Keratinocyte (primary cell): ENCODE measurements at regions not wholly inside any gene's neighbourhood (a gene's known extent, or its start where the extent isn't known, plus 50 kb on each side); places are given as distances from the start of the nearest gene placed in this dataset.

Source experiments
- DNase-seq: peaks from one replicate; pipeline ENCODE4 v3.0.0-alpha.2; 2011; ENCODE audit warnings: low read depth, missing footprints, low spot score
- FAIRE-seq: peaks from 2 replicates; lab custom pipeline; 2011; peaks lifted over from hg19 to GRCh38; lab: Jason Lieb, UNC
- H2AFZ ChIP-seq: 2 replicates; pipeline ENCODE4 v1.6.0; 2012; ENCODE audit warnings: low read length, control low read depth, inconsistent platforms; ENCODE audit not compliant: control insufficient read depth
- H3K27ac ChIP-seq: 2 replicates; pipeline ENCODE4 v1.5.1; 2011; ENCODE audit warnings: low read length; ENCODE audit not compliant: control insufficient read depth, insufficient read depth
- H3K27me3 ChIP-seq: 3 replicates; pipeline ENCODE4 v1.6.0; 2011; ENCODE audit warnings: low read length; ENCODE audit not compliant: control insufficient read depth, insufficient read depth; ENCODE audit errors: extremely low read depth
- H3K36me3 ChIP-seq, 2 experiments: 2 replicates in 1 of 2; 3 replicates in 1 of 2; pipeline ENCODE4 v1.5.1; 2011; ENCODE audit warnings: low read length in 2 of 2, mild to moderate bottlenecking in 1 of 2; ENCODE audit not compliant: control insufficient read depth in 2 of 2, insufficient read depth in 2 of 2; ENCODE audit errors: extremely low read depth in 1 of 2
- H3K4me1 ChIP-seq: 3 replicates; pipeline ENCODE4 v1.5.1; 2011; ENCODE audit warnings: low read length; ENCODE audit not compliant: control insufficient read depth, insufficient read depth; ENCODE audit errors: extremely low read depth
- H3K4me2 ChIP-seq: 3 replicates; pipeline ENCODE4 v1.6.0; 2011; ENCODE audit warnings: low read depth, low read length; ENCODE audit not compliant: control insufficient read depth, insufficient read depth; ENCODE audit errors: extremely low read depth
- H3K4me3 ChIP-seq, 3 experiments: fragments of 200-600 bp in 1 of 3; sonication (generic) in 1 of 3; 2 replicates in 2 of 3; 3 replicates in 1 of 3; pipeline ENCODE4 v1.5.1; 2011 to 2016; ENCODE audit warnings: low read length in 3 of 3, mild to moderate bottlenecking in 3 of 3, control low read depth in 2 of 3, inconsistent platforms in 1 of 3, low read depth in 1 of 3, mixed read lengths in 1 of 3, mixed run types in 1 of 3, moderate library complexity in 1 of 3; ENCODE audit not compliant: control insufficient read depth in 2 of 3, insufficient read depth in 2 of 3; ENCODE audit errors: extremely low read depth in 1 of 3
- H3K79me2 ChIP-seq: 2 replicates; pipeline ENCODE4 v1.6.0; 2012; ENCODE audit warnings: low read length; ENCODE audit not compliant: control insufficient read depth, insufficient read depth
- H3K9ac ChIP-seq: 3 replicates; pipeline ENCODE4 v1.6.0; 2011; ENCODE audit warnings: low read length; ENCODE audit not compliant: control insufficient read depth, insufficient read depth; ENCODE audit errors: extremely low read depth
- H3K9me1 ChIP-seq: 3 replicates; pipeline ENCODE4 v1.6.0; 2011; ENCODE audit warnings: low read length; ENCODE audit not compliant: control insufficient read depth, insufficient read depth; ENCODE audit errors: extremely low read depth
- H3K9me3 ChIP-seq: 2 replicates; pipeline ENCODE4 v1.5.1; 2012; ENCODE audit warnings: low read depth, low read length; ENCODE audit not compliant: control insufficient read depth
- H4K20me1 ChIP-seq: 3 replicates; pipeline ENCODE4 v1.6.0; 2011; ENCODE audit warnings: low read length; ENCODE audit not compliant: control insufficient read depth, insufficient read depth; ENCODE audit errors: extremely low read depth
- EZH2 ChIP-seq: IDR thresholded peaks from one replicate; pipeline ENCODE4 v1.6.1; 2012; ENCODE audit warnings: inconsistent platforms, mild to moderate bottlenecking, low read length, moderate library complexity
- dilution Hi-C: fragments of 300-500 bp; cut with MboI; formaldehyde crosslinking; loops from one replicate; pipeline ENCODE4 v1.7.0; 2020; ENCODE audit warnings: low sequenced_read_pairs; ENCODE audit not compliant: extremely low pct_ligation_motif_present
- TF ChIP-seq, protein P1 (sequence below), 3 experiments: IDR thresholded peaks in 1 of 3; conservative IDR thresholded peaks in 1 of 3; optimal IDR thresholded peaks in 1 of 3; 2 replicates in 2 of 3; 3 replicates in 1 of 3; pipeline versions ENCODE3 to v1.5.1; 2011; ENCODE audit warnings: low read length in 3 of 3, mild to moderate bottlenecking in 3 of 3, moderate library complexity in 2 of 3, control low read depth in 1 of 3, inconsistent platforms in 1 of 3; ENCODE audit not compliant: insufficient read depth in 2 of 3; ENCODE audit errors: extremely low read depth in 1 of 3

DNA sequence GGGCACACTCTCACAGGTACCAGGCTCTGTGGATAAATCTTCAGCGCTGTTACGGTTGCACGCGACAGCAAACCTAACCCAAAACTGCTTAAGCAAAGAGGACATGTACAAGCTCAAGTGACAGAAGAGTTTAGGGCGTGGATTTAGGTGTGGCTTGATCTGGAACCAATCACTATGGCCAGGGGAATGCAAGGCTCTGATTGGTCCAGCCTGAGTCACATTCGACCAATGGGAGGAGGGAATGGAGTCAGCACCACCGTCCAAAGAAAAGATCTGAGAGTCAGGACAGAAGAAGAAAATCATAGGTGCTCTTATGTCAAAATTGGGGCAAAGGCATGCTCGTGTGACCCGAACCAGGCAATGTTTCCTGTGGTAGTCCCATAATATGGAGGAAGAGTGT is 139.0 kb downstream of the TRIM43 start:
- Histone ChIP-seq H3K4me1 (no peaks in the 10 kb centered on the region), H3K79me2 (no peaks in the 10 kb centered on the region), H3K36me3 (no peaks in the 10 kb centered on the region), H2AFZ (no peak overlapping the region), H3K27ac (no peak overlapping the region), H4K20me1 (no peaks in the 10 kb centered on the region), H3K9ac (no peak overlapping the region), H3K9me1 (no peaks in the 10 kb centered on the region), H3K27me3 (no peaks in the 10 kb centered on the region), H3K4me3 (no peak overlapping the region), H3K9me3 (no peaks in the 10 kb centered on the region), H3K4me2 (no peak overlapping the region)
- TF ChIP-seq EZH2, result no peak
- TF ChIP-seq, protein P1, sequence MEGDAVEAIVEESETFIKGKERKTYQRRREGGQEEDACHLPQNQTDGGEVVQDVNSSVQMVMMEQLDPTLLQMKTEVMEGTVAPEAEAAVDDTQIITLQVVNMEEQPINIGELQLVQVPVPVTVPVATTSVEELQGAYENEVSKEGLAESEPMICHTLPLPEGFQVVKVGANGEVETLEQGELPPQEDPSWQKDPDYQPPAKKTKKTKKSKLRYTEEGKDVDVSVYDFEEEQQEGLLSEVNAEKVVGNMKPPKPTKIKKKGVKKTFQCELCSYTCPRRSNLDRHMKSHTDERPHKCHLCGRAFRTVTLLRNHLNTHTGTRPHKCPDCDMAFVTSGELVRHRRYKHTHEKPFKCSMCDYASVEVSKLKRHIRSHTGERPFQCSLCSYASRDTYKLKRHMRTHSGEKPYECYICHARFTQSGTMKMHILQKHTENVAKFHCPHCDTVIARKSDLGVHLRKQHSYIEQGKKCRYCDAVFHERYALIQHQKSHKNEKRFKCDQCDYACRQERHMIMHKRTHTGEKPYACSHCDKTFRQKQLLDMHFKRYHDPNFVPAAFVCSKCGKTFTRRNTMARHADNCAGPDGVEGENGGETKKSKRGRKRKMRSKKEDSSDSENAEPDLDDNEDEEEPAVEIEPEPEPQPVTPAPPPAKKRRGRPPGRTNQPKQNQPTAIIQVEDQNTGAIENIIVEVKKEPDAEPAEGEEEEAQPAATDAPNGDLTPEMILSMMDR (optimal IDR thresholded peaks at IDR 0.05 in 1 of 3, IDR thresholded peaks at IDR 0.05 in 1 of 3, conservative IDR thresholded peaks at IDR 0.05 in 1 of 3; ENCODE audit: extremely low read depth in 1 of 3, insufficient read depth in 2 of 3, low read length in 3 of 3), result no peak
- DNase-seq (no peak), FAIRE-seq (no peak)
- dilution Hi-C loops, result no loop called here

DNA sequence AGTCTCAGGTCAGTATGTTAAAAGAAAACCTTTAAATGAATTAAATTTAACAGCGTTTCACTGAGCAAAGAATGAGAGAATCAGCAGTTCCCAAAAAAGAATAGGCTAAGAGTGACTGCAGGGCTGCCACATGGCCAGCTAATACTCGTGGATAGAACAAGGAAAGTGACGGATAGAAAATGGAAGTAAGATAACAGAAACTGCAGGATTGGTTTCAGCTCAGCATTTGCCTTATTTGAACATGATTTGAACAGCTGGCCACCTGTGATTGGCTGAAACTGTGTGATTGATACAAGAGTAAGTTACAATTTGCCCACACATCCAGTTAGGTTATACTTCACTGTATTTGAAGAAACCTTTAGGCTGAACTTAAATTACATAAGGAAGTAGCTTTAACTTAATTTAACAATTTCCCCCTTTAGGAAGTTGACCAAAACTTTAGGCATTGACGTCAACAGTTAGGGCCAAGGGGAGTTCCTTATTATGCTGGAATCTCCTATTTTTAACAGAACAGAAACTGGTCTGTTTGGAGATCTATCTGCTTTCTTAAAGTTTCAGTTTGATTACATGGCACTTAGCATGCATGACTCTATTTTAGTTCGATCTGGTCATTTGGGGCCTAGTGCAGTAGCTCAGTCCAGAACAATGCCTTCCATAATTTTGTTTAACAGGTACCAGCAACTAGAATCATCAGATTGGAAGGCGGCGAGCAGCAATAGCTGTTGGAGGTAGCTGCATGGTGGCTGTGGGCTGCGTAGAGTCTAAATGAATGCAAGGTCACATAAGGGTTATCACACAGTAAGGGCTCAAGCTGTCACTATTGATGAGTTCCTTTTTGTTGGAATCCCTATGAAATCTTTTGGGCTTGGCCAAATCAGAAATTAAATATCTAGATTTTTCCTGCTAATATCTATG is 143.4 kb downstream of the TRIM43 start:
- no peaks in the 10 kb centered on the region for H3K9me1 ChIP-seq
- no peaks in the 10 kb centered on the region for H3K79me2 ChIP-seq
- FAIRE-seq (peak; percentile 41), DNase-seq (no peak)
- H3K4me3 ChIP-seq, result no peak overlapping the region
- H3K36me3 ChIP-seq, result no peaks in the 10 kb centered on the region
- no peaks in the 10 kb centered on the region for H3K9me3 ChIP-seq
- H3K27ac ChIP-seq, result no peak overlapping the region
- no peaks in the 10 kb centered on the region for H4K20me1 ChIP-seq
- no peak overlapping the region for H3K4me2 ChIP-seq
- no peak overlapping the region for H2AFZ ChIP-seq
- H3K9ac ChIP-seq, result no peak overlapping the region
- H3K27me3 ChIP-seq, result no peaks in the 10 kb centered on the region
- dilution Hi-C loops, result no loop called here
- H3K4me1 ChIP-seq, result no peaks in the 10 kb centered on the region
- TF ChIP-seq, protein P1 (optimal IDR thresholded peaks at IDR 0.05 in 1 of 3, IDR thresholded peaks at IDR 0.05 in 1 of 3, conservative IDR thresholded peaks at IDR 0.05 in 1 of 3; ENCODE audit: extremely low read depth in 1 of 3, insufficient read depth in 2 of 3, low read length in 3 of 3), result no peak
- no peak for TF ChIP-seq EZH2
